ENCODE measurements at regions not wholly inside any gene's neighbourhood (a gene's known extent, or its start where the extent isn't known, plus 50 kb on each side); places are given as distances from the start of the nearest gene placed in this dataset.
"Not testable (repeated sequence)": the region's sequence is repeated elsewhere in the genome, so short reads cannot be mapped to it uniquely, and the experiment has no call there.

DNA sequence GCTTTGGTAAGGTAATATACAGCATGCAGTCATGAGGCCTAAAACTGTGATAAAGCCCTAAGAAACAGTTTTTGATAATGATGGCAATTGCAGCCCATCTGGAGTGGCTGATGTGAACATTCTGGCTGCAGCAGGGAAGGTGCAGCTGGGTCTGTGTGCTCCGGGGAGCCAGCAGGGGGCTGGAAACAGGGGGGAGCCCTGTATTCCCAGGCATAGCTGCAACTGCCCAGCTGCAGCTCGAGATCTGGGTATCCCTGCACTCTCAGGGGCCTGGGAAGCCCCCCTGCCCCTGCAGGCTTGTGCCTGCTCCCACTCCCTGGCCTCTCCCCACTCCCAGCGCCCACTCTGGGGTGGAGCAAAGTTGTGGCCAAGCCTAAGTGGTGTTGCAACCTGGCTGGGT is 95.6 kb downstream of the RRAGB start:
- DNase-seq (ENCODE audit: low spot score) = no peak

DNA sequence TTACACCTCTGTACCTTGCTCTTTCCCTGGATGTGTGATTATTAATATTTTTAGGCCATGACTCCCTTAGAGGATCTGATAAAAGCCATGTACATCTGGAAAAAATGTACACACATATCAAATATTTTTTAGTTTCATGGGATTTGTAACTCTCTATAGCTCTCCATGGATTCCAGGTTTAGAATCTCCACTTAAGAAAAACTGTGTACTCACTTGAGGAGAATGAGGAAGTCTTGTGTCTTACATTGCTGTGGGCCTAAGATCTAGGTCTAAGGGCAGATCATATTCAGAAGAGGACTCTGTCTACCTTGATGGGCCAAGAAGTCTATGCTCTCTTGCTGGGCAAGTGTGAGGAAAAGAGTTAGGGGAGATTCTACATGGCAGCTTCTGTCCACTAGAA is 98.0 kb downstream of the RRAGB start:
- DNase-seq (ENCODE audit: low spot score) = no peak

DNA sequence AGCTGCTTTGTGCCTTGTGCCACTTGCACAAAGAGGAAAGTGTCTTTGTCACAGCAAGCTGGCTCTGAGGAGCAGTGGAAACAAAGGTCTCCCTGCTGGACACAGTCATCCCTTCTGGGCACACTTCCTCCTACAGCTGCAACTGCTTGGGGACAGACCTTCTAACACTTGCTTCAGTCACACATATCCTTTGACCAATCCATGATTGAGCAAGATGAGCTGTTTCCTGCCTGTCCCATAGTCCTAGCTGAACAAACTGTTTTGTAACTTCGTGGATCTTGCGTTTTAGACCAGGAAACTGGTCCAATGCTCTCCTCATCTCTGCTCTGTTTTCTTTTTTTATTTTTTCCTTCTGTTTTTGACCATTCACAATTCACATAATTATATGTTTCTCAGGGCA is 98.5 kb downstream of the RRAGB start:
- DNase-seq (ENCODE audit: low spot score) = no peak

DNA sequence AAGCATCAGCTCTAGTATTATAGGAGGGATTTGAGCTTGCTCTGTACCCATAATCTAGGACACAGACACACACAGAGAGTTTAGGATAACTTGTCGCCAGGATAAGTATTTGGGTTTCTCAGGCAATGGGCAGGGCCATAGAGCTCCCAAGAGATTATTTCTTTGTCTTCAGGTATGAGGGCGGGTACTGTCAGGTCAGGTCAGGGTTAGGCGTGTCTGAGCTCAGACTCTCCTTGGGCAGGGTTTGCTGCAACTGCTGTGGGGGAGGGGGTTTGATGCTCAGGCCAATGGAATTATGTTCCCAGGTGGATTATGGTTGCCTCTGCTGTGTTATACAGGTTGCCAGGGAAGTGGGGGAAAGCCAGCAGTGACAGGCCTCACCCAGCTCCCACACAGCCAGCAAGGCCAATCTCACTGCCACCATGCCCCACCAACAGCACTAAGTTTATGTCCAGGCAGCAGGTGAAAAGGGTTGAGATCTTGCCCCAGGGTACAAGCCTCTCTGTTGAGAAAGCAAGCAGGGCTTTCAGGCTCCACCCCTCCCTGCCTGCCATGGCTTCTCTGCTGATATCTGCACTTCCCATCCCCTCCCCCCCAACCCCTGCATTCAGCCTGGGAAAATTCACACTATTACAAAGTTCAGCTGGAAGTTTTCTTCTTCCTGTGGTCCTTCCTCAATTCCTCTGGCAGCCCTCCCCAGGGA is 101.3 kb downstream of the RRAGB start:
- no peak for DNase-seq (ENCODE audit: low spot score)

DNA sequence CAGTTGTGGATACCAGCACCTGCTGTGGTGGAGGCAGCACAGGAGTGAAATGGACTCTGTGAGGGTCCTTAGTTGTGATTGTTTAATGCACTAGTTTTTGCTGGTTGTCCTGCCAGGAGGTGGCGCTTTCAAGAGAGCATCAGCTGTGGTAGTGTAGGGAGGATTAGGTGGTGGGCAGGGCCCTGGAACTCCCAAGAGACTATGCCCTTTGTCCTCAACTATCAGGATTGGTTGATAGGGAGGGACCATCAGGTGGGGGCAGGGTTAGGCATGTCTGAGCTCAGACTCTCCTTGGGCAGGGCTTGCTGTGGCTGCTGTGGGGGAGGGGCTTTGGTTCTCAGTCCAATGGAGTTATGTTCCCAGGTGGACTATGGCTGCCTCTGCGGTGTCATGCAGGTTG is 121.9 kb downstream of the RRAGB start:
- no peak for DNase-seq (ENCODE audit: low spot score)

DNA sequence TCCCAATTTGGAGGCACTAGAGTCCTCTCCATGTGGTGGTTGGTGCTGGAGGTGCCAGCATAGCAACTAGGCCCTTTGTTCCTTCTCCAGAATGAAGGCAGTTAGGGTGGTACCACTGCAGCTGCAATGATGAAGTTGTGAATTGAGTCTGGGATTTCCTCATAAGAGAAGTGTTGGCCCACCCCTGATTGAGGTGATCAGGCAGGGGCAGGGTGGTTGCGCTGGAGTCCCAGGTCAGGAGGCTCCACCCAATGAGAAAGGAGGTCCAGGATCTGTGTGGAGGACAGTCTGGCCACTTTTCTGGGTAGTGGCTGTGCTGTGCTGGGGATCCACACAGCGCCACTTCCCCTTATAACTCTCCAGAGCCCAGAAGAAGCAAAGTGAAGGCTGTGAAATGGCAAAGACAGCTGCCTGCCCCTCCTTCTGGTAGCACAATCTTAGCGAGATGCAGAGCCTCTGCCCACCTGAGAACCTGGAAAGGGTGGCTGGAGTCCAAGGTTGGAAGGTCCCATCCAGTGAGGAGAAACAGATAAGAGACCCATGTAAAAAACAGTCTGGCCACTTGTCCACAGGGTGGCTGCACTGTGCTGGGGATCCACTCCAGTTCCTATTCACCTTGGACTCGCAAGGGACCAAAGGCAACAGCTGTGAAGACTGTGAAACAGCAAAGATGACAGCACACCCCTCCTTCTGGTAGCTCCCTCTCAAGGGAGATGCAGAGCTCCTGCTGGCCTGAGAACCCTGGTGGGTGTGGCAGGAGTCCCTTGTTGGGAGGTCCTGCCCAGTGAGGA is 124.6 kb downstream of the RRAGB start:
- DNase-seq (ENCODE audit: low spot score) = no peak

DNA sequence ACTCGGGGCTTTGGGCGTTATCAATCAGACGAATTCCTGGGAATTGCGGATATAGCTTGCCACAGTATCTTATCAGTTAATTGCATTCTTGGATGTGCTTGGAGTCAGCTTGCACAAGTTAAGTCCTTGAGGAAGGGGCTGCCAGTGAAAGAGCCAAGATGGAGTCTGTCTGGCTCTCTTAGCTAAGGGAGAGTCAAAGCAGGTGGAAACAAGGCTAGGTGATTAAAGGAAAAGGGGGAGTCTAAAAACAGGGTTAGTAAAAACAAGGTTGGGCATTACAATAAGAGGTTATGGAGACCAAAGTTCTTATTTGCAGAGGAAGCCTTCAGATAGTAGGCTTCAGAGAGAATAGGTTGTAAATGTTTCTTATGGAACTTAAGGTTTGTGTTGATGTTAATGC is 149.2 kb downstream of the RRAGB start:
- not testable (repeated sequence) for DNase-seq (ENCODE audit: low spot score)

DNA sequence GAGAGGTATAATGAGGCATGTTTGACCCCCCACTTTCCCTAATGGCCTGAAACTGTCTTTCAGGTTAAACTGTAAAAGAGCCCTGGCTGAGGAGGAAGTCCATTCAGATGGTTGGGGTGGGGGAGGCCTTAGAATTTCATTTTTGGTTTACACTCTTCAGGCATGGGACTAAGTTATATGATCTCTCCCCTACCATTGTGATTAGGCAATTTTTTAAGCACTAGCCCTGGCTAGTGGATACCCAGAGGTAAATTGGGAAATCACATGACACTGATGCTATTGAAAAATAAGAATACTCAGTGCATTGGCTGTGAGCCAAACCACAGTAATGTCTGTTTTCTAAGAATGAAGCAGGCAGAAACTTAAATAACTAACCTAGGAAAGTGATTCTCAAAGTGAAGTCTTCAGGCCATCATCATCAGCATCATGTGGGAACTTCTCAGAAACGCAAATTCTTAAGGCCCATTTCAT is 149.7 kb downstream of the RRAGB start:
- no peak for DNase-seq (ENCODE audit: low spot score)

DNA sequence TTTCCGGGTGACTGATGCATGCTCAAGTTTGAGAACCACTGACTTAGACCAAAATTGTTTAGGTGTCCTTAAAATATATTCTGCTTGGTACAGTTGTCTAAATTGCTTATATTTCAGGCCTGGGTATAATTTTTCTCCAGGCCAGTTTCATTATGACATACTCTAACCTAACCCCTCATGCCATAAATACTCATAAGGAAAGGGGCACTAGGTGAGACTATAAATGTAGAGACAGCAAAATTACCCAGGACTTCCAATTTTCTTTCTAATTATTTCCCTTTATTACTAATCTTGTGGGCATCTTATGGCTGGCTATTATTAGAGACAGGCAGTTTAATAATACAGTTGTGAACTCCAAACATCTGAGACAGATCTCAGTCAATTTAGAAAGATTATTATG is 150.2 kb downstream of the RRAGB start:
- DNase-seq (ENCODE audit: low spot score) = no peak

DNA sequence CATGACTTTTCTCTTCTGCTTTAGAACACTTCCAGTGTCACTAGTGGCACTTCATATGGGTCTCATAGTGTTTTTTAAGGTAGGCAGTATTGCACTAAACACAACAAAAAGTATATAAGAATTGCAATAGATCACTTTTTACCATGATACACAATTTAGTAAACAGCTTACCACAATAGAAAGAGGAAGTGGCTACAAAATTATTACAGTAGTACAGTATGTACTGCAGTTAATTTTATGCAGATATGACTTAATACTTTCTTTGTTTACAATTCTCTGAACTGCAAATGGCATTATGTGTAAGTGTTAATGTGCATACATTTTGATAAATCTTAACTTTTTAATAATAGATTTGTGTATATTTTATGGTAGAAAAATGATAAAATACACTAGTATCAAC is 157.3 kb downstream of the RRAGB start:
- DNase-seq (ENCODE audit: low spot score) = no peak

DNA sequence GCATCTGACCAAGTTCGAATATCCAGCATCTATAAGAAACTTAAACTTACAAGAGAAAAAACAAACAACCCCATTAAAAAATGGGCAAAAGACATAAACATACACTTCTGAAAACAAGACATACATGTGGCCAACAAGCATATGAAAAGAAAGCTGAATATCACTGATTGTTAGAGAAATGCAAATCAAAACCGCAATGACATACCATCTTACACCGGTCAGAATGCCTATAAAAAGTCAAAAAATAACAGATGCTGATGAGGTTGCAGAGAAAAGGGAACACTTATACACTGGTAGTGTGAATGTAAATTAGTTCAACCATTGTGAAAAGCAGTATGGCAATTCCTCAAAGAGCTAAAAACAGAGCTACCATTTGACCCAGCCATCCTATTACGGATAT is 166.0 kb downstream of the RRAGB start:
- not testable (repeated sequence) for DNase-seq (ENCODE audit: low spot score)

DNA sequence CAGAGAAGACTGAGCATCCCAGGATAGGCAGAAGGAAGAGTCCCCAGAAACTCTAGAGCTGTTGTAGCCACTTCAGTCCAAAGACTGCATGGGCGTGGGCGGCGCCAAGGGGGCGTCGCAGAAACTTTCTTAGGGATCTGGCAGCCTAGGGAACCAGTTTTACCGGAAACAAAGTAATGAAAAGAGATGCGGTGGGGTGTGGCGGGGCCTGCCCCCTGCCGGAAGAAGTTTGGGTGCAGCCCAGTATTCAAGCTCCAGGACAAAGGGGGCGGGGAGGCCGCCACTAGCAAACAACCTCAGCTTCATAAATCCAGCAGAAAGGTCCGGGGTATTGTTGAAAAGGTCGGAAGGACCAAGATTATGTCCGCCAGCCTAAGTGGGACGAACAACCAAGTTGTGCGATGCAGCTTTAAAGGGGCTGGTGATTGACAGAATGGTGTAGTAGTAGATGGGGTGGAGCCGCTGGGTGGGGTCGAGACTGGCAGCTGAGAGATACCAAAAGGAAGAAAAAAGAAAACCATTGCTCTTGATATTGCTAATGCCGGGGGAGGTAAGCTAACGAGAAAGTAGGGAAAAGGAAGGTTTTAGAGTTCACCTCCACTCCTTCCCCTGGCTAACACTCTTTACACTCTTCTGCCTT is 190.5 kb downstream of the RRAGB start:
- DNase-seq (ENCODE audit: low spot score) = peak; percentile 75

DNA sequence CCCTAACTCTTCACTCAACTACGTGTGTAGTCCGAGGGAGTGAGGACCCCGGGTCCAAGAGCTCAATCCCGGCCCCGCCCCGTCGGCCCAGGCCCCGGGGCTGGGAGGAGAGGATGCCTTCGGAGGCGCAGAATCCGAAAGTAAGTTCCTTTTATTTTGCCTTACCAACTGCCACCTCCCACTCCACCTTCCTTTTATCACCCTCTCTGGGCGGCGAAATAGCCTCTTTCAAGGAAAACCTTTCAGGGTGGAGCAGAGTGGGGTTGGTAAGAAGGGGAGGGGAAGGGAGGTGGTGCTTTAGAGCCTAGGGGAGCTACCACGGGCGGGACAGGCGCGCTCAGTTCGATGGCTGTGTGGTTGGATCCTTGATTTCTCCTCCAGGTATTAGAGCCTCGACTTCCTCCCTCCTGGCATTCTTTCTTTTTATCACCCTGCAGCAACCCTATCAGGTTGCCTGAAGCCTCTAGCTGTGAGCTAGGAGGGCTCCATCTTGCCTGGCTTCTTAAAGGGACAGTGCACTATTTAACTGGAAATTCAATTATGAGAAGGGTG is 191.2 kb downstream of the RRAGB start:
- DNase-seq (ENCODE audit: low spot score) = peak; percentile 45

DNA sequence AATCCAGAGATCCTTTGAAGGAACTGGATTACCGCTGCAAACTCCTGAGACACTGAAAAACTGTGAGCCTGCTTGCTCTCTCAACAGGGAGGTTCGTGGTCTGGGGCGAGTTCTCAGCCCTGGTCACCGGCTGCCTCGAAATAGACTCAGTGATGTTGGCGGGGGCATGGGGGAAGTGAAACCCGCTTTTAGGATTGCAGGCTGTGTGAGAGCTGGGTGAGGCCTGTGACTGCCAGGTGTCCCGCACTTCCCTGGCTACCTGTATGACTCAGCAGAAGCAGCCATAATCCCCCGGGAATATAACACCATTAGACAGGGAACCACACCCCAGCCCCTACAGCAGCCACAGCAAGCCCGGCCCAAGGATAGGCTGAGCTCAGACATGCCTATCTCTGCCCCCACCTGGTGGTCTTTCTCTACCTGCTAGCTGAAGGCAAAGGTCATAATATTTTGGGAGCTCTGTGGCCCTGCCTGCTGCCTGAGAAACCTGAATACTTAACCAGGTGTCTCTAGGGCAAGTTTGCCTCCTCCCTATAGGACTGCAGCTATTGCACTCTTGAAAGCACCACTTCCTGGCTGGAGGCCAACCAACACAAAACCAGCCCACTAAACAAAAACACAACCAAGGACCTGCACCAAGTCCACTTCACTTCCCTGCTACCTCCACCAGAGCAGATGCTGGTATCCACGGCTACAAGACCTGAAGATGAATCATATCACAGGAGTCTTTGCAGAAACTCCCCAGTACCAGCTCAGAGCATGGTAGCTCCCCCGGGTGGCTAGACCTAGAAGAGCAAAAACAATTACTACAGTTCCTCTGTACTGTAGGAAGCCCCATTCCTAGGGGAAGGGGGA is 202.0 kb downstream of the RRAGB start:
- no peak for DNase-seq (ENCODE audit: low spot score)

DNA sequence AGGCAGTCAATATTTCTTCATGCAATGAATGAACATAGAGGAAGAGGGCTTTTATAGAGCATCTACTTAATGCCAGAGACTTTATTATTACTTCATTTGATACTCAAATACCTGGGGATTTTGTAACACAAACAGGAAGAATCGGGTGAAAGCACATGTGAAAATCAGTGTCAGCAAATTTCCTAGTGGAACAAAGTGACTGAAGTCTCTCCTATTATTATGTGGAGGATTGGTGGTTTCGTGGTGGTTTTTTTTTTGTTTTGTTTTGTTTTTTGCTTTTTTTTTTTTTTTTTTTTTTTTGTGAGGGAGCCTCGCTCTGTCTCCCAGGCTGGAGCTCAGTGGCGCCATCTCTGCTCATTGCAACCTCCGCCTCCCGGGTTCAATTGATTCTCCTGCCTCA is 207.0 kb downstream of the RRAGB start:
- DNase-seq (ENCODE audit: low spot score) = no peak

DNA sequence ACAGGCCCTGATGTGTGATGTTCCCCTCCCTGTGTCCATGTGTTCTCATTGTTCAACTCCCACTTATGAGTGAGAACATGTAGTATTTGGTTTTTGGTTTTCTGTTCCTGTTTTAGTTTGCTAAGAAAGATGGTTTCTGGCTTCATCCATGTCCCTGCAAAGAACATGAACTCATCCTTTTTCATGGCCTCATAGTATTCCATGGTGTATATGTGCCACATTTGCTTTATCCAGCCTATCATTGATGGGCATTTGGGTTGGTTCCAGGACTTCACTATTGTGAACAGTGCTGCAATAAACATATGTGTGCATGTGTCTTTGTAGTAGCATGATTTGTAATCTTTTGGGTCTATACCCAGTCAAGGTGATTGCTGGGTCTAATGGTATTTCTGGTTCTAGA is 211.0 kb downstream of the RRAGB start:
- DNase-seq (ENCODE audit: low spot score) = not testable (repeated sequence)

Measured in ecto neural progenitor cell (in vitro differentiated cells).